NB4 (cell line): ENCODE measurements at regions not wholly inside any gene's neighbourhood (a gene's known extent, or its start where the extent isn't known, plus 50 kb on each side); places are given as distances from the start of the nearest gene placed in this dataset.
"Not testable (repeated sequence)": the region's sequence is repeated elsewhere in the genome, so short reads cannot be mapped to it uniquely, and the experiment has no call there.

Experiments
- POLR2A ChIP-seq: IDR thresholded peaks from 2 replicates; pipeline ENCODE4 v1.6.1; 2011; ENCODE audit warnings: mild to moderate bottlenecking; ENCODE audit not compliant: insufficient read length; ENCODE audit errors: extremely low read depth
- TF ChIP-seq, protein P1 (sequence below): IDR thresholded peaks from one replicate; pipeline ENCODE4 v1.5.1; 2012; ENCODE audit warnings: low read depth, low read length

DNA sequence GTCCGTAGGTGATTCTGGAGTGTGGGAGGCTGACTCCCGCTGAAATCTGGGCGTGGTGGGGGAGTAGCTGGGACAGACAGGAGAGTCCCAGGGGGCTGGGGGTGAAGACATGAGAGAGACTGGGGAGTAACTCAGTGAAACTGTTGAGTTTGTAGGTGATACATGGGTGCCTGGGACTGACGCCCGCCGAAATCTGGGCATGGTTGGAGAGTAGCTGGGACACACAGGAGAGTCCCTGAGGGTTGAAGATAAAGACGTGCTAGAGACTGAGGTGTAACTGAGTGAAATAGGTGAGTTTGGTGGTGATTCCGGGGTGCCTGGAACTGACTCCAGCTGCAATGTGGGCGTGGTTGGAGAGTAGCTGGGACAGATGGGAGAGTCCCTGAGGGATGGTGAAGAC, 299.8 kb downstream of the CWH43 start:
- TF ChIP-seq, protein P1, sequence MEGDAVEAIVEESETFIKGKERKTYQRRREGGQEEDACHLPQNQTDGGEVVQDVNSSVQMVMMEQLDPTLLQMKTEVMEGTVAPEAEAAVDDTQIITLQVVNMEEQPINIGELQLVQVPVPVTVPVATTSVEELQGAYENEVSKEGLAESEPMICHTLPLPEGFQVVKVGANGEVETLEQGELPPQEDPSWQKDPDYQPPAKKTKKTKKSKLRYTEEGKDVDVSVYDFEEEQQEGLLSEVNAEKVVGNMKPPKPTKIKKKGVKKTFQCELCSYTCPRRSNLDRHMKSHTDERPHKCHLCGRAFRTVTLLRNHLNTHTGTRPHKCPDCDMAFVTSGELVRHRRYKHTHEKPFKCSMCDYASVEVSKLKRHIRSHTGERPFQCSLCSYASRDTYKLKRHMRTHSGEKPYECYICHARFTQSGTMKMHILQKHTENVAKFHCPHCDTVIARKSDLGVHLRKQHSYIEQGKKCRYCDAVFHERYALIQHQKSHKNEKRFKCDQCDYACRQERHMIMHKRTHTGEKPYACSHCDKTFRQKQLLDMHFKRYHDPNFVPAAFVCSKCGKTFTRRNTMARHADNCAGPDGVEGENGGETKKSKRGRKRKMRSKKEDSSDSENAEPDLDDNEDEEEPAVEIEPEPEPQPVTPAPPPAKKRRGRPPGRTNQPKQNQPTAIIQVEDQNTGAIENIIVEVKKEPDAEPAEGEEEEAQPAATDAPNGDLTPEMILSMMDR, result not testable (repeated sequence)
- not testable (repeated sequence) for TF ChIP-seq POLR2A
